ENCODE measurements at regions not wholly inside any gene's neighbourhood (a gene's known extent, or its start where the extent isn't known, plus 50 kb on each side); places are given as distances from the start of the nearest gene placed in this dataset.

DNA sequence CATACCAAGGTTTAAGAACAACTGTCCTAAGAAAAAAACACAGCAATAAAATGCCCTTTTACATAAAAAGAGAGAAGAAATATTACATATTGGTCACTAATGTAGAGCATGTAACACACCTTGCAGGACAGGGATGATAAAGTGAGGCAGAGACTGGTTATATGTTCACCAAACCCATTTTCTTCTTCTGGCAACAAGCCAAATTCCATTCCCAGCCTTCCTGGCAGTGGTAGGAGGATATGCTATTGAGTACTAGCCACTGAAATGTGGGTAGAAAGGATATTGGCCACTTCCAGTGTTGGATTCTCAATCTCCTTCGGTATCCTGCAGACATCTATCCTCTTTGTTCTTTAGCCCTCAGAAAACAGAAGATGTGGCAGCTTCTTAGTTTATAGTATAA, 105.2 kb upstream of the SHISA6 start:
- TF ChIP-seq CTCF (IDR thresholded peaks at IDR 0.05): no peak
- no peak for TF ChIP-seq POLR2A (IDR thresholded peaks at IDR 0.05)

Data from testis (tissue), 2 donors.